SK-N-MC (cell line): ENCODE measurements at regions not wholly inside any gene's neighbourhood (a gene's known extent, or its start where the extent isn't known, plus 50 kb on each side); places are given as distances from the start of the nearest gene placed in this dataset.
A peak's percentile ranks its signal among the peaks of the same experiment; 100 is the strongest.

Source experiments
- DNase-seq: peaks from one replicate; pipeline ENCODE4 v3.0.0-alpha.2; 2011; ENCODE audit warnings: low read depth, low spot score
- H3K27ac ChIP-seq: fragments of 200-600 bp; sonication (generic); 2 replicates; pipeline ENCODE4 v1.5.1; 2016; ENCODE audit warnings: mixed run types
- H3K36me3 ChIP-seq: fragments of 200-600 bp; sonication (generic); 2 replicates; pipeline ENCODE4 v1.6.1; 2017; ENCODE audit warnings: antibody characterized with exemption, low read length, mixed read lengths; ENCODE audit not compliant: insufficient read depth
- H3K4me3 ChIP-seq: fragments of 200-600 bp; sonication (generic); 2 replicates; pipeline ENCODE4 v1.5.1; 2016
- H3K9ac ChIP-seq: fragments of 200-600 bp; sonication (generic); 2 replicates; pipeline ENCODE4 v1.8.0; 2017; ENCODE audit warnings: mixed run types, mixed read lengths; ENCODE audit not compliant: insufficient read length
- H3K9me3 ChIP-seq: fragments of 200-600 bp; sonication (generic); 2 replicates; pipeline ENCODE4 v1.6.1; 2017; ENCODE audit warnings: low read depth, mild to moderate bottlenecking, antibody characterized with exemption, low read length, moderate library complexity, mixed read lengths
- EZH2 ChIP-seq: fragments of 200-600 bp; sonication (generic); IDR thresholded peaks from one replicate; pipeline ENCODE4 v1.6.1; 2017; ENCODE audit warnings: antibody characterized with exemption
- FOXP2 ChIP-seq: optimal IDR thresholded peaks from 2 replicates; pipeline ENCODE3; 2011; ENCODE audit warnings: mild to moderate bottlenecking, moderate library complexity; ENCODE audit not compliant: insufficient read depth; ENCODE audit errors: extremely low read length, control extremely low read depth
- POLR2AphosphoS5 ChIP-seq: IDR thresholded peaks from 2 replicates; pipeline ENCODE4 v1.6.1; 2012; ENCODE audit warnings: mild to moderate bottlenecking, low read depth, low read length, borderline replicate concordance

- TF ChIP-seq EZH2 (no peak), FOXP2 (peak; percentile 7), POLR2AphosphoS5 (peak; percentile 54; the same call in 1 of the 2 replicates)
- peak overlapping the region; percentile 9 for H3K9ac ChIP-seq
- DNase-seq = peak; percentile 91
- peak overlapping the region; percentile 83 for H3K27ac ChIP-seq
- no peaks in the 10 kb centered on the region for H3K36me3 ChIP-seq
- peak overlapping the region; percentile 64 for H3K4me3 ChIP-seq
- no peaks in the 10 kb centered on the region for H3K9me3 ChIP-seq
Observed at GRCh38 chr5:109611505-109611904, 78.2 kb upstream of the MAN2A1 start.

GRCh38 chr5:109611061-109611460, 78.7 kb upstream of the MAN2A1 start:
- Histone ChIP-seq H3K9me3 (no peaks in the 10 kb centered on the region), H3K9ac (peak overlapping the region; percentile 9), H3K4me3 (peak overlapping the region; percentile 21), H3K36me3 (no peaks in the 10 kb centered on the region), H3K27ac (peak overlapping the region; percentile 83)
- DNase-seq = no peak
- no peak for TF ChIP-seq FOXP2

- peak overlapping the region; percentile 83 for H3K27ac ChIP-seq
- TF ChIP-seq POLR2AphosphoS5 (peak; percentile 79; the same call in 1 of the 2 replicates), EZH2 (no peak), FOXP2 (no peak)
Observed at GRCh38 chr5:109610581-109610980, 79.1 kb upstream of the MAN2A1 start.

GRCh38 chr5:109605207-109605730, 84.5 kb upstream of the MAN2A1 start:
- H3K9me3 ChIP-seq = no peaks in the 10 kb centered on the region
- H3K27ac ChIP-seq = no peak overlapping the region
- no peak overlapping the region for H3K9ac ChIP-seq
- H3K4me3 ChIP-seq = no peak overlapping the region
- DNase-seq = no peak
- TF ChIP-seq EZH2 = no peak
- TF ChIP-seq FOXP2 = no peak
- TF ChIP-seq POLR2AphosphoS5 = no peak
- H3K36me3 ChIP-seq = no peaks in the 10 kb centered on the region

More at GRCh38 chr5:109610581-109610980, 79.1 kb upstream of the MAN2A1 start:
- peak overlapping the region; percentile 21; the same call in 1 of the 2 replicates for H3K4me3 ChIP-seq
- no peaks in the 10 kb centered on the region for H3K36me3 ChIP-seq
- no peaks in the 10 kb centered on the region for H3K9me3 ChIP-seq
- no peak overlapping the region for H3K9ac ChIP-seq
- peak; percentile 72 for DNase-seq

- H3K36me3 ChIP-seq = no peaks in the 10 kb centered on the region
- no peaks in the 10 kb centered on the region for H3K9me3 ChIP-seq
- TF ChIP-seq EZH2 (no peak), POLR2AphosphoS5 (no peak), FOXP2 (no peak)
- H3K27ac ChIP-seq = no peak overlapping the region
- DNase-seq = no peak
- H3K4me3 ChIP-seq = no peak overlapping the region
- no peak overlapping the region for H3K9ac ChIP-seq
Observed at GRCh38 chr5:109604758-109605157, 85.0 kb upstream of the MAN2A1 start.

GRCh38 chr5:109601736-109602135, 88.0 kb upstream of the MAN2A1 start:
- Histone ChIP-seq H3K36me3 (no peaks in the 10 kb centered on the region), H3K4me3 (no peak overlapping the region), H3K9ac (no peak overlapping the region), H3K27ac (no peak overlapping the region), H3K9me3 (no peaks in the 10 kb centered on the region)
- DNase-seq = no peak
- no peak for TF ChIP-seq POLR2AphosphoS5
- TF ChIP-seq FOXP2 = no peak

- TF ChIP-seq EZH2 (no peak), FOXP2 (no peak), POLR2AphosphoS5 (no peak)
- no peaks in the 10 kb centered on the region for H3K36me3 ChIP-seq
Observed at GRCh38 chr5:109597893-109598292, 91.8 kb upstream of the MAN2A1 start.

GRCh38 chr5:109594217-109594616, 95.5 kb upstream of the MAN2A1 start:
- no peak overlapping the region for H3K4me3 ChIP-seq
- no peak overlapping the region for H3K27ac ChIP-seq
- H3K9me3 ChIP-seq = no peaks in the 10 kb centered on the region
- H3K36me3 ChIP-seq = no peaks in the 10 kb centered on the region
- DNase-seq = no peak
- no peak for TF ChIP-seq POLR2AphosphoS5
- TF ChIP-seq EZH2 = no peak
- TF ChIP-seq FOXP2 = no peak
- H3K9ac ChIP-seq = no peak overlapping the region

More at GRCh38 chr5:109597893-109598292, 91.8 kb upstream of the MAN2A1 start:
- DNase-seq = no peak
- Histone ChIP-seq H3K27ac (no peak overlapping the region), H3K9ac (no peak overlapping the region), H3K9me3 (no peaks in the 10 kb centered on the region), H3K4me3 (no peak overlapping the region)

GRCh38 chr5:109590799-109591198, 98.9 kb upstream of the MAN2A1 start:
- Histone ChIP-seq H3K36me3 (no peaks in the 10 kb centered on the region), H3K9me3 (no peaks in the 10 kb centered on the region), H3K9ac (no peak overlapping the region), H3K27ac (no peak overlapping the region), H3K4me3 (no peak overlapping the region)
- DNase-seq = no peak
- TF ChIP-seq POLR2AphosphoS5 = no peak
- TF ChIP-seq EZH2 = no peak
- TF ChIP-seq FOXP2 = no peak
